ENCODE measurements at regions not wholly inside any gene's neighbourhood (a gene's known extent, or its start where the extent isn't known, plus 50 kb on each side); places are given as distances from the start of the nearest gene placed in this dataset.

GRCh38 chr7:26538689-26539088, 247.0 kb downstream of the SNX10 start:
- ATAC-seq (no peak), DNase-seq (ENCODE audit: extremely low read depth in 1 of 4, low spot score in 3 of 4) (no peak), FAIRE-seq (no peak)
- no peak overlapping the region for H2AFZ ChIP-seq (ENCODE audit: low read depth, low read length)
- H3K27me3 ChIP-seq (ENCODE audit: control insufficient read depth in 2 of 2, insufficient read depth in 2 of 2, low read length in 2 of 2): peaks cover 43 to 64% of the 10 kb centered on the region in 2 experiments
- no peaks in the 10 kb centered on the region for H4K20me1 ChIP-seq (replicated peaks; ENCODE audit: control insufficient read depth, insufficient read depth, low read length)
- no peak overlapping the region for H3K4me2 ChIP-seq (ENCODE audit: insufficient read depth, low read length)
- no peak for TF ChIP-seq TRIM25 (IDR thresholded peaks at IDR 0.05; ENCODE audit: borderline replicate concordance)
- no peak for TF ChIP-seq BMI1 (IDR thresholded peaks at IDR 0.05; ENCODE audit: low read length)
- no peak for TF ChIP-seq HMBOX1 (IDR thresholded peaks at IDR 0.05)
- H3K9me3 ChIP-seq (replicated peaks; ENCODE audit: control insufficient read depth, insufficient read depth, low read depth, low read length): no peaks in the 10 kb centered on the region
- H3K4me1 ChIP-seq (replicated peaks in 1 of 2; ENCODE audit: control insufficient read depth in 2 of 2, insufficient read depth in 2 of 2, low read length in 2 of 2): no peaks in the 10 kb centered on the region
- ChIA-PET CTCF (ENCODE audit: low intra/inter-chr PET ratio) (no interaction called here), POLR2A (no interaction called here)
- H3K36me3 ChIP-seq (ENCODE audit: control insufficient read depth, insufficient read depth, low read length): no peaks in the 10 kb centered on the region
- no peak overlapping the region for H3K27ac ChIP-seq (ENCODE audit: extremely low read depth, low read depth, low read length)
- 2% methylated on average over 3 of the region's 3 CpGs for WGBS (ENCODE audit: insufficient coverage, low coverage, missing lambda C conversion rate)
- in situ Hi-C loops (cut with MboI) (no loop called here), intact Hi-C loops (cut with micrococcal nuclease) (no loop called here)
- no peak overlapping the region for H3K9ac ChIP-seq (ENCODE audit: insufficient read depth in 1 of 2, low read depth in 2 of 2, low read length in 2 of 2)
- H3K79me2 ChIP-seq (ENCODE audit: control insufficient read depth, insufficient read depth, low read length): no peaks in the 10 kb centered on the region
- H3K9me1 ChIP-seq (ENCODE audit: control insufficient read depth, insufficient read depth, low read length): no peaks in the 10 kb centered on the region
- BruUV-seq (replicated peaks): no TSS peak
- H3K4me3 ChIP-seq: no peak overlapping the region

GRCh38 chr7:26543340-26543739, 251.7 kb downstream of the SNX10 start:
- ATAC-seq (no peak), DNase-seq (ENCODE audit: extremely low read depth in 1 of 4, low spot score in 3 of 4) (no peak), FAIRE-seq (no peak)
- 1% methylated on average over 10 of the region's 10 CpGs for WGBS (ENCODE audit: insufficient coverage, low coverage, missing lambda C conversion rate)
- H3K9me3 ChIP-seq (replicated peaks; ENCODE audit: control insufficient read depth, insufficient read depth, low read depth, low read length): no peaks in the 10 kb centered on the region
- no peaks in the 10 kb centered on the region for H3K79me2 ChIP-seq (ENCODE audit: control insufficient read depth, insufficient read depth, low read length)
- no peak overlapping the region for H3K4me3 ChIP-seq
- peaks cover 54 to 65% of the 10 kb centered on the region in 2 experiments; a peak in 4 of 5 replicates for H3K27me3 ChIP-seq (ENCODE audit: control insufficient read depth in 2 of 2, insufficient read depth in 2 of 2, low read length in 2 of 2)
- no peak overlapping the region for H3K9ac ChIP-seq (ENCODE audit: insufficient read depth in 1 of 2, low read depth in 2 of 2, low read length in 2 of 2)
- no peaks in the 10 kb centered on the region for H3K36me3 ChIP-seq (ENCODE audit: control insufficient read depth, insufficient read depth, low read length)
- intact Hi-C loops (cut with micrococcal nuclease) (no loop called here), in situ Hi-C loops (cut with MboI) (no loop called here)
- no peaks in the 10 kb centered on the region for H3K4me1 ChIP-seq (replicated peaks in 1 of 2; ENCODE audit: control insufficient read depth in 2 of 2, insufficient read depth in 2 of 2, low read length in 2 of 2)
- H3K27ac ChIP-seq (ENCODE audit: extremely low read depth, low read depth, low read length): no peak overlapping the region
- ChIA-PET POLR2A (interaction anchor here (1.7 kb wide), 1 partner anchor 11 kb away, joined by 7 read pairs; no protein-coding TSS in a partner anchor), CTCF (ENCODE audit: low intra/inter-chr PET ratio) (no interaction called here)
- H3K4me2 ChIP-seq (ENCODE audit: insufficient read depth, low read length): no peak overlapping the region
- no peaks in the 10 kb centered on the region for H3K9me1 ChIP-seq (ENCODE audit: control insufficient read depth, insufficient read depth, low read length)
- no peak overlapping the region for H2AFZ ChIP-seq (ENCODE audit: low read depth, low read length)
- no TSS peak for BruUV-seq (replicated peaks)
- no peaks in the 10 kb centered on the region for H4K20me1 ChIP-seq (replicated peaks; ENCODE audit: control insufficient read depth, insufficient read depth, low read length)
- TF ChIP-seq SOX6 (IDR thresholded peaks at IDR 0.05): no peak
- TF ChIP-seq USF2 (CRISPR knock-in tag; IDR thresholded peaks at IDR 0.05): no peak
- TF ChIP-seq THRB (CRISPR knock-in tag; conservative IDR thresholded peaks at IDR 0.05): no peak
- TF ChIP-seq ZNF12 (CRISPR knock-in tag; IDR thresholded peaks at IDR 0.05): no peak
- no peak for TF ChIP-seq RAD51 (IDR thresholded peaks at IDR 0.05; ENCODE audit: borderline replicate concordance, low read depth)

All from K562 (cell line).